Osteocyte (in vitro differentiated cells): ENCODE measurements at regions not wholly inside any gene's neighbourhood (a gene's known extent, or its start where the extent isn't known, plus 50 kb on each side); places are given as distances from the start of the nearest gene placed in this dataset.
A peak's percentile ranks its signal among the peaks of the same experiment; 100 is the strongest.

Source experiments
- DNase-seq: peaks from one replicate; pipeline ENCODE4 v3.0.0; 2021; ENCODE audit warnings: mixed read lengths; ENCODE audit not compliant: unreplicated experiment; ENCODE audit errors: extremely low spot score
- H3K27ac Mint-ChIP-seq: one replicate; pipeline ENCODE4 v1.8.0; 2021; ENCODE audit warnings: mild to moderate bottlenecking, mixed read lengths; ENCODE audit not compliant: unreplicated experiment
- H3K27me3 Mint-ChIP-seq: one replicate; pipeline ENCODE4 v1.8.0; 2021; ENCODE audit warnings: mixed read lengths; ENCODE audit not compliant: unreplicated experiment
- H3K36me3 Mint-ChIP-seq: one replicate; pipeline ENCODE4 v1.8.0; 2021; ENCODE audit warnings: mixed read lengths; ENCODE audit not compliant: unreplicated experiment
- H3K4me1 Mint-ChIP-seq: one replicate; pipeline ENCODE4 v1.8.0; 2021; ENCODE audit warnings: mixed read lengths; ENCODE audit not compliant: unreplicated experiment
- H3K4me3 Mint-ChIP-seq: one replicate; pipeline ENCODE4 v1.8.0; 2021; ENCODE audit warnings: mild to moderate bottlenecking, moderate library complexity, mixed read lengths; ENCODE audit not compliant: unreplicated experiment
- H3K9me3 Mint-ChIP-seq: one replicate; pipeline ENCODE4 v1.8.0; 2021; ENCODE audit warnings: mixed read lengths; ENCODE audit not compliant: unreplicated experiment
- CTCF ChIP-seq: fragments of 200-600 bp; sonication (generic); IDR thresholded peaks from 2 replicates; pipeline ENCODE4 v1.5.0; 2021; ENCODE audit warnings: antibody characterized with exemption, mild to moderate bottlenecking, moderate library complexity

GRCh38 chrX:49773993-49774392, 55.1 kb upstream of the PAGE4 start:
- no peaks in the 10 kb centered on the region for H3K27me3 Mint-ChIP-seq
- H3K4me1 Mint-ChIP-seq: no peaks in the 10 kb centered on the region
- no peak for DNase-seq
- H3K27ac Mint-ChIP-seq: no peak overlapping the region
- peaks cover 7% of the 10 kb centered on the region for H3K9me3 Mint-ChIP-seq
- H3K4me3 Mint-ChIP-seq: no peak overlapping the region
- no peaks in the 10 kb centered on the region for H3K36me3 Mint-ChIP-seq
- TF ChIP-seq CTCF: no peak

DNA sequence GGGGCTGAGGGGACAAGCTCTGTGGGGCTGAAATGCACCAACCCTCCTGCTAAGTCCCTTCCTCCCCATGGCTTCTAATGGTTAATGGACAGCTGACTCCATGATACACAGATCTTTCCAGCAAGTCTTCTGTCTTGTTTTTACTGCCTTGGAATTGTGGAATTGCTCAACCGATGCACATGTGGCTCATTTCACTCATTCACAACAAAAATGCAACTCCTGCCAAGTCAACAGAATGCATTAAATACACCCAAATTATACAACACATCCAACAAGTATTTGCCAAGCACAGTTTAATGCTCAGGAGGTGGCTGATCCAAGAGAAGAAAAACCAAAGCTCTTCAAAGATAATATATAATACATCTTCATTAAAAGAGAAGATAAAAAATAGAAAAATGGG, 61.9 kb upstream of the PAGE4 start:
- H3K36me3 Mint-ChIP-seq: no peaks in the 10 kb centered on the region

DNA sequence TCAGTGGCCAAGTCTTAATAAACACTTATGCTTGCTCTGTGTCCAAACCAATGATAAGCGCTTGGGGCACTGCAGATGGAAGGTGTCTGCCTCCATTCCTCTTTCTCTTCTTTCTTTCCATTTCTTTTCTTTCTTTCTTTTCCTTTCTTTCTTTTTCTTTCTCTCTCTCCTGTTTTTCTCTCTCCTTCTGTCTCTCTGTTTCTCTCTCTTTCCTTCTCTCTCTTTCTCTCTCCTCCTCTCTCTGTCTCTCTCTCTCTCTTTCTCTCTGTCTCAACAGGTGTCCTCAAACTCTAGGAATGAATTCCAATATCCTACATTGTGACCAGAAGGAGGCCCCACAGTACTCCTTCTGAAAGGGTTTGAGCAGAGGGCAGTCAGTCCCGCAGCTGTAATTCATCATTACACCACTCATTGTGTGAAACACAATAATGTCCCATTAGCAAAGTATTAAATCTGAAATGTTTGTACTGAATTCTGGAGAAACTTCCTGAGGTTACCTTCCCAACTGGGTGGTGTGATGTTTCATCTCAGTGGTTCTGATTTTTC, 66.5 kb upstream of the PAGE1 start:
- TF ChIP-seq CTCF: no peak
- no peaks in the 10 kb centered on the region for H3K4me1 Mint-ChIP-seq
- no peak for DNase-seq
- H3K27ac Mint-ChIP-seq: no peak overlapping the region
- H3K27me3 Mint-ChIP-seq: no peaks in the 10 kb centered on the region
- no peaks in the 10 kb centered on the region for H3K36me3 Mint-ChIP-seq
- H3K9me3 Mint-ChIP-seq: no peaks in the 10 kb centered on the region
- H3K4me3 Mint-ChIP-seq: no peak overlapping the region

More for the DNA sequence above, 61.9 kb upstream of the PAGE4 start:
- TF ChIP-seq CTCF: no peak
- H3K27ac Mint-ChIP-seq: no peak overlapping the region
- DNase-seq: no peak
- H3K27me3 Mint-ChIP-seq: no peaks in the 10 kb centered on the region
- H3K4me1 Mint-ChIP-seq: no peaks in the 10 kb centered on the region
- H3K4me3 Mint-ChIP-seq: no peak overlapping the region
- no peaks in the 10 kb centered on the region for H3K9me3 Mint-ChIP-seq

GRCh38 chrX:49761481-49761880, 65.7 kb upstream of the PAGE1 start:
- Mint-ChIP-seq H3K27me3 (no peaks in the 10 kb centered on the region), H3K9me3 (no peaks in the 10 kb centered on the region), H3K4me1 (no peaks in the 10 kb centered on the region), H3K27ac (no peak overlapping the region), H3K36me3 (no peaks in the 10 kb centered on the region), H3K4me3 (no peak overlapping the region)
- TF ChIP-seq CTCF: peak; percentile 40
- no peak for DNase-seq

- TF ChIP-seq CTCF: no peak
- DNase-seq: no peak
- Mint-ChIP-seq H3K4me1 (no peaks in the 10 kb centered on the region), H3K27me3 (no peaks in the 10 kb centered on the region), H3K9me3 (no peaks in the 10 kb centered on the region), H3K4me3 (no peak overlapping the region), H3K36me3 (no peaks in the 10 kb centered on the region), H3K27ac (no peak overlapping the region)
Measured at GRCh38 chrX:49760290-49760890, 64.6 kb upstream of the PAGE1 start.
